GM18907 (cell line): ENCODE measurements at regions not wholly inside any gene's neighbourhood (a gene's known extent, or its start where the extent isn't known, plus 50 kb on each side); places are given as distances from the start of the nearest gene placed in this dataset.
A peak's percentile ranks its signal among the peaks of the same experiment; 100 is the strongest.

ENCODE experiments used
- ATAC-seq: cut with Tn5 transposase; IDR thresholded peaks from one replicate; pipeline ENCODE4 v1.9.1; 2021; ENCODE audit warnings: mild to moderate bottlenecking, moderate library complexity; ENCODE audit not compliant: unreplicated experiment

GRCh38 chr11:30089921-30090320 is 73.1 kb upstream of the KCNA4 start:
- no peak for ATAC-seq

GRCh38 chr11:30091246-30091645 is 74.4 kb upstream of the KCNA4 start:
- peak; percentile 61 for ATAC-seq

GRCh38 chr11:30091737-30092136 is 74.9 kb upstream of the KCNA4 start:
- peak; percentile 90 for ATAC-seq

GRCh38 chr11:30092518-30092917 is 75.7 kb upstream of the KCNA4 start:
- ATAC-seq, result no peak

GRCh38 chr11:30100495-30100894 is 83.7 kb upstream of the KCNA4 start:
- ATAC-seq, result no peak

- no peak for ATAC-seq
These were observed 89.7 kb upstream of the KCNA4 start for GRCh38 chr11:30106222-30107181.

- no peak for ATAC-seq
These were observed 91.1 kb upstream of the KCNA4 start for GRCh38 chr11:30107899-30108298.

GRCh38 chr11:30109774-30110173 is 92.9 kb upstream of the KCNA4 start:
- ATAC-seq, result no peak

- no peak for ATAC-seq
These were observed 93.9 kb upstream of the KCNA4 start for GRCh38 chr11:30110691-30111090.

GRCh38 chr11:30111786-30112185 is 95.0 kb upstream of the KCNA4 start:
- no peak for ATAC-seq

GRCh38 chr11:30113326-30113898 is 96.6 kb upstream of the KCNA4 start:
- no peak for ATAC-seq

- no peak for ATAC-seq
These were observed 99.7 kb upstream of the KCNA4 start for GRCh38 chr11:30116512-30116911.

GRCh38 chr11:30120045-30120589 is 103.3 kb upstream of the KCNA4 start:
- no peak for ATAC-seq

GRCh38 chr11:30125456-30125855 is 105.4 kb upstream of the FSHB start:
- no peak for ATAC-seq

GRCh38 chr11:30128269-30128932 is 102.4 kb upstream of the FSHB start:
- peak; percentile 54 for ATAC-seq

GRCh38 chr11:30131535-30131934 is 99.3 kb upstream of the FSHB start:
- ATAC-seq, result peak; percentile 80

- ATAC-seq, result no peak
These were observed 97.5 kb upstream of the FSHB start for GRCh38 chr11:30133281-30133680.

- peak; percentile 80 for ATAC-seq
These were observed 87.6 kb upstream of the FSHB start for GRCh38 chr11:30143098-30143705.

GRCh38 chr11:30147293-30147692 is 83.5 kb upstream of the FSHB start:
- ATAC-seq, result no peak

- no peak for ATAC-seq
These were observed 80.8 kb upstream of the FSHB start for GRCh38 chr11:30149998-30150397.

- ATAC-seq, result no peak
These were observed 80.4 kb upstream of the FSHB start for GRCh38 chr11:30150425-30150824.
